BJ (cell line): ENCODE measurements at regions not wholly inside any gene's neighbourhood (a gene's known extent, or its start where the extent isn't known, plus 50 kb on each side); places are given as distances from the start of the nearest gene placed in this dataset.
"Not testable (repeated sequence)": the region's sequence is repeated elsewhere in the genome, so short reads cannot be mapped to it uniquely, and the experiment has no call there.

ENCODE experiments used
- CTCF ChIA-PET: fragments of 350-600 bp; formaldehyde crosslinking; extraction: SDS; loops from one replicate; lab custom pipeline; 2021; ENCODE audit warnings: antibody characterized with exemption, inconsistent platforms; lab: Yijun Ruan, JAX
- POLR2A ChIA-PET: fragments of 300-600 bp; sonication (Branson Sonifier 250); formaldehyde crosslinking; extraction: SDS; loops from one replicate; lab custom pipeline; 2021; ENCODE audit warnings: antibody characterized with exemption; lab: Charles Lee
- DNase-seq: peaks from one replicate; pipeline ENCODE4 v3.0.0-alpha.2; 2011; ENCODE audit warnings: low read depth
- H3K27me3 ChIP-seq: 2 replicates; pipeline ENCODE4 v1.6.0; 2011; ENCODE audit warnings: low read length; ENCODE audit not compliant: control insufficient read depth, insufficient read depth
- H3K36me3 ChIP-seq: 2 replicates; pipeline ENCODE4 v1.5.1; 2011; ENCODE audit warnings: low read length; ENCODE audit not compliant: control insufficient read depth, insufficient read depth
- H3K4me3 ChIP-seq: 2 replicates; pipeline ENCODE4 v1.5.1; 2011; ENCODE audit warnings: low read depth, mild to moderate bottlenecking, control low read depth, low read length
- CTCF ChIP-seq: IDR thresholded peaks from 2 replicates; pipeline ENCODE4 v1.5.1; 2011; ENCODE audit warnings: low read depth, mild to moderate bottlenecking, control low read depth, inconsistent platforms, low read length, moderate library complexity; ENCODE audit not compliant: insufficient read depth

- H3K36me3 ChIP-seq, result no peaks in the 10 kb centered on the region
- no peak for DNase-seq
- no peaks in the 10 kb centered on the region for H3K27me3 ChIP-seq
- ChIA-PET CTCF (no interaction called here), POLR2A (no interaction called here)
- no peak overlapping the region for H3K4me3 ChIP-seq
- no peak for TF ChIP-seq CTCF
Observed at GRCh38 chr12:88893801-88894200, 313.5 kb upstream of the KITLG start.

- H3K4me3 ChIP-seq, H3K36me3 ChIP-seq, POLR2A ChIA-PET, DNase-seq, H3K27me3 ChIP-seq: not testable (repeated sequence)
- CTCF ChIA-PET, result interaction anchor here (0.8 kb wide), 1 partner anchor 9 kb away, joined by 3 read pairs; no protein-coding TSS in a partner anchor
Observed at GRCh38 chr12:88891434-88891833, 311.2 kb upstream of the KITLG start.

- Histone ChIP-seq H3K4me3 (no peak overlapping the region), H3K36me3 (no peaks in the 10 kb centered on the region), H3K27me3 (no peaks in the 10 kb centered on the region)
- ChIA-PET CTCF (no interaction called here), POLR2A (no interaction called here)
- TF ChIP-seq CTCF, result no peak
- DNase-seq, result peak; percentile 19
Observed at GRCh38 chr12:88889326-88890110, 309.2 kb upstream of the KITLG start.

- no peak for TF ChIP-seq CTCF
Observed at GRCh38 chr12:88884600-88884999, 304.3 kb upstream of the KITLG start.

GRCh38 chr12:88882662-88883061 lies 302.4 kb upstream of the KITLG start:
- TF ChIP-seq CTCF, result no peak
- ChIA-PET CTCF (interaction anchor here (1.0 kb wide), 1 partner anchor 9 kb away, joined by 3 read pairs; no protein-coding TSS in a partner anchor), POLR2A (no interaction called here)
- no peak for DNase-seq
- no peak overlapping the region for H3K4me3 ChIP-seq
- no peaks in the 10 kb centered on the region for H3K27me3 ChIP-seq
- H3K36me3 ChIP-seq, result no peaks in the 10 kb centered on the region

More at GRCh38 chr12:88884600-88884999, 304.3 kb upstream of the KITLG start:
- Histone ChIP-seq H3K4me3 (no peak overlapping the region), H3K36me3 (no peaks in the 10 kb centered on the region), H3K27me3 (no peaks in the 10 kb centered on the region)
- no peak for DNase-seq
- POLR2A ChIA-PET, result no interaction called here
- CTCF ChIA-PET, result no interaction called here

- no peak overlapping the region for H3K4me3 ChIP-seq
- no peaks in the 10 kb centered on the region for H3K27me3 ChIP-seq
- TF ChIP-seq CTCF, result no peak
- ChIA-PET CTCF (no interaction called here), POLR2A (no interaction called here)
- H3K36me3 ChIP-seq, result no peaks in the 10 kb centered on the region
- DNase-seq, result no peak
Observed at GRCh38 chr12:88880051-88880450, 299.8 kb upstream of the KITLG start.
